HG03103 (cell line): ENCODE measurements at regions not wholly inside any gene's neighbourhood (a gene's known extent, or its start where the extent isn't known, plus 50 kb on each side); places are given as distances from the start of the nearest gene placed in this dataset.

ENCODE experiments used
- ATAC-seq: cut with Tn5 transposase; IDR thresholded peaks from one replicate; pipeline ENCODE4 v1.9.1; 2021; ENCODE audit warnings: low read depth; ENCODE audit not compliant: unreplicated experiment

DNA sequence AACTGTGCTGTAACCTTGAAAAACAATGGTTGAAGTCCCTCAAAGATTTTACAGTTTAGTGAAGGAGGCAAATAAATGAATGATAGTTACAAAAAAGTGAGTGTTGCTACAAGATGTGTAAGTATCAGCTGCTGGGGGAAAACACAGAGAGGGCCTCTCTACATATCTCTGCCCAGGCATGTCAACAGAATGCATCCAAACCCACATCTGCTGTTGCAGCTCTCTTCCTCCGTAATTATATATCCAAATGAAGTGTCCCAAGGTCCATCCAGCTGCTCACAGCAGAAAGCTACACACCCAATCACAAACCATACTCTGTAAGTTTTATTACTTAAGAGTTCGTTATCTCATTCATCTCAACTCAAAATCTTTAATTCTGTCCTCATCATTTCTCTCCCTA lies 584.6 kb downstream of the ANXA1 start:
- no peak for ATAC-seq

DNA sequence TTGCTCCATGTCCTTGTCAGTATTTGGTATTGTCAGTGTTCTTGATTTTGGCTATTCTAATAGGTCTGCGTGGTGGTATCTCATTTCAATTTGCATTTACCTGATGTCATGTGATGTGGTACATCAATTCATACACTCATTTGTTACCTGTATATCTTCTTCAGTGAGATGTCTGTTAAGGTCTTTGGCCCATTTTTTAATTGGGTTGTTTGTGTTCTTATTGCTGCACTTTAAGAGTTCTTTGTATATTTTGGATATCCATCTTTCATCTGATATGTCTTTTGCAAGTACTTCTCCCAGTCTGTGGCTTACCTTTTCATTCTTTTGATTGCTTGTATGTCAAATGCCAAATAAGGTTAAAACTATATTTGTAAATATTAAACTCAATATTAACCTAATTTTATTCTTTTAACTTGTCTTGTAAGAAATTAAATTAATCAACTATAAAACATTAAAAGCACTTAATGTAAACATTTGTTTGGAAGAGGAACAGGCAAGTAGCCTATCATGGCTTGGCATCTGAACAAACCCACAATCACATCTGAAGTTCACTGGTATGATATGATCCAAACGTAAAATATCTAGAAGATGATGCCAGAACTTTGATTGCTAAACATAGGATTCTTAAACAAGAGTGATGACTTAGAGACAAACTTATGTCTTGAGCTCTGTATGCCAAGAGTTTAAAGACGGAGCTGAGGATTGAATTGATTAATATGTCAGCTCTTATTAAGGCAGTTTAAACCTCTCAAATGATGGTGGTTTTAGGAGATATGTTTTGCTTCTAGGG lies 587.3 kb downstream of the ANXA1 start:
- ATAC-seq: no peak

DNA sequence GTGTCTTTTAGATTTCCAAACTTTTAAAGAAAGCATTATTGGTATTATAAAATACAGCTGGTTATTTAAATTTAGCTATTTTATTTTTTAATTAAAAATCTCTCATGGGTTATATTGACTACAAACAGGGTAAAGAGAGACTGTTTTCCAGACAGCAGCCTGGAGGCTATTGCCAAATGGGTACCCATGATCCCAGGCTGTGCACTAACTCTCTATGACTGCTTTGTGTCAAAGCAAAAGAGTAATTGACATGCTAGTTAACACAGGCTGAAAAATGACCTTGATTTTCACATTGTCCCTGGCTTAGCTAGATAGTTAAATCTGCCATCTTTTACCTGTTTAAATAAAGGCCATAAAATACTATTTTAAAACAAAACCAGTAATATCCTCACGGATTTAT lies 589.7 kb downstream of the ANXA1 start:
- no peak for ATAC-seq

DNA sequence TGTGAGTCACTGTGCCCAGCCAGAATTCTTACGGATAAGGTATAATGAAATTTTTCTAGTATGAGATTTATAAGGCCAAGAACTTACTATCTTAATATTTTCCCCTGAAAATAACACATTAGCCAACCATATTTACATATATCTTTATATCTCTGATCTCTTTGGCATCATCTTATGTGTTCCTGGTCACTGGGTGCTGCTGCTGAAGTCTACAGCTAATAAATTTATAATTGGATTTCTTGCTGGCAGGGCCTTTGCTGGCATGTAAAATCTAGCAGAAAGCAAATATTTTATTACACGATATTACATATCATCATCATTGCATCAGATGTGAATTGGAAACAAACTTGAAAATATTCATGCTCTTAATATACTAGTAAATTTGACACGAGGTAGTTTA lies 590.7 kb downstream of the ANXA1 start:
- no peak for ATAC-seq

DNA sequence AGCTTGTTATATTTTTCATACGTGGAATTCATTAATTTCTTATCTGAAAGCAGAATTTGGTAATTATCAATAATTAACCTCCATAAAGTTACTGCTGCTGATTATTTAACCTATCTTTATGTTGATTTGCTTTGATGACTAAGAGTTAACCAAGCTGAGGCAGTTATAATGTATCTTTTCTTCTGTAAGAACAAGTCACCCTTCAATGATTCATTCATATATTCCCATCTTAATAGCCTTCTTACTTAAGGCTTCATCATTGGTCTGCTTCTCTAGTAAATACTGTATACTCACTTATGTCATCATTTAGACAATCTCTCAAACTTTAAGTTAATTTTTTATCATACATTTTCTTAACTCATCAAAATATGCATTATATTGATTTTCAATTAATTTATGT lies 592.2 kb downstream of the ANXA1 start:
- ATAC-seq: no peak

DNA sequence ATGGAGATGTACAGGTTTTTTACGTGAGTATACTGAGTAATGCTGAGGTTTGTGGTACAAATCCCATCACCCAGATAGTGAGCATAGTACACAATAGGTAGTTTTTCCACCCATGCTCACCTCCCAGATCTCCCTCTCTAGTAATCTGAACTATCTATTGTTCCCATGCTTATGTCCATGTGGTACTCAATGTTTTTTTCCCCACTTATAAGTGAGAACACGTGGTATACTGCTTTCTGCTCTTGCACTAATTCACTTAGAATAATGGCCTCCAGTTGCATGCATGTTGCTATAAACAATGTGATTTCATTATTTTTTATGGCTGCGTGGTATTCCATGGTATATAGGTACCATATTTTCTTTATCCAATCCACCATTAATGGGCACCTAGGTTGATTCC lies 593.9 kb downstream of the ANXA1 start:
- no peak for ATAC-seq

DNA sequence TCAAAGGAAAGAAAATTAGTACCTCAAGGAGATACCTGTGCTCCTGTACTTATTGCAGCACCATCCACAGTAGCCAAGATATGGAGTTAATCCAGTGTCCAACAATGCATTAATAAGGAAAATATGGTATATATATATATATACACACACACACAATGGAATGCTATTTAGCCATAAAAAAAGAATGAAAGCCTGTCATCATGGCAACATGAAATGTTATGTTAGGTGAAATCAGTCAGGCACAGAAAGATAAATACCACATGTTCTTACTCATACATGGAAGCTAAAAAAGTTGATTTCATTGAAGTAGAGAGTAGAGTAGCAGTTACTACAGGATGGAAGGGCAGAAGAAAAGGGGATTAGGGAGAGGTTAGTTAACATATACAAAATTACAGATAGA lies 601.5 kb downstream of the ANXA1 start:
- no peak for ATAC-seq

DNA sequence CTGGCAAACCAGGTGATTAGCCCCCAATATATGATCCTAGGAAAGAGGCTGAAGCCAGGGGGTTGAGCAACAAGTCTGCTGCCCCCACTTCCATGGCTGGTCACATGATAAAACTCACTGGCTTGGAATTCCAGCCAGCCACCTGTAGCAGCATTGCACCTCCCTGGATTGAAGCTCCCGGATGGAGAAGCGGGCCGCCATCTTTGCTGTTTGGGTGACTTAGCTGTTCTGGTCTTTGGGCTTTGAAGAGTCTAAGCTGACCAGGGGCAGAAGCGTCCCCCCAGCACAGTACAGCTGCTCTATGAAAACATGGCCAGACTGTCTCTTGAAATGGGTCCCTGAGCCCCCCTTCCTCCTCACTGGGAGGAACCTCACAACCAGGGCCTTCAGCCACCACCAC lies 610.2 kb downstream of the ANXA1 start:
- ATAC-seq: no peak

DNA sequence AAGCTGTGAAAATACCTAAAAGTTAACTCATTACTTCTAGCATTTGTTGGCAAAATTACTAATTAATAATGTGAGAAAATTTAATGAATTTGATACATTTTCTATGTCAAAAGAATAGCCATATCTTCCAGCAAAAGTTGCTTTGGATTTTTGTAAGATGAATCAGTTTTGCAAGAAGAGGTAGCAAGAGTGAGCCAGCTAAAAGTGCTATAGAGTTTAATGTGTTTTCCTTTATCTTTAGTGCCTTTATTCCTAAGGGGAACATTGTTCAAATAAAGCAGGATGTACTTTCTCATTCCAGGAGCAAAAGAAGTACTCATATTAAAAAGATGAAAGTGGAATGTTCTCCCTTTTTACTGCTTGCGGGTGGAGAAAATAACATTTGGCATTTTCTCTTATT lies 622.2 kb downstream of the ANXA1 start:
- ATAC-seq: no peak

DNA sequence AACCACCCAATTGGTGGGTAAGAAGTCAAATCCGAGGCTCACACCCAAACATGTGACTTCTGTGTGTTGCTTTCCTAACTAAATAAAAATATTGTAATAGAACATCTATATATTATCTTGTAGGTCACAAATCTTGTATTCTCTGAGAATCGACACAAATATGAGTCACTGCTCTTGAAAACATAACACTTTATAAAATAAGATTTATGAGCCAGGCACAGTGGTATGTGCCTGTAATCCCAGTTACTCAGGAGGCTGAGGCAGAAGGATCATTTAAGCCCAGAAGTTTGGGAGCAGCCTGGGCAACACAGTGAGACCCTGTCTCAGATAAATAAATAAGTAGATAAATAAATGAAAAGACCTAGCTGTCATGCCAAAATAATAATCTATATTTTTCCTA lies 624.1 kb downstream of the ANXA1 start:
- ATAC-seq: no peak

DNA sequence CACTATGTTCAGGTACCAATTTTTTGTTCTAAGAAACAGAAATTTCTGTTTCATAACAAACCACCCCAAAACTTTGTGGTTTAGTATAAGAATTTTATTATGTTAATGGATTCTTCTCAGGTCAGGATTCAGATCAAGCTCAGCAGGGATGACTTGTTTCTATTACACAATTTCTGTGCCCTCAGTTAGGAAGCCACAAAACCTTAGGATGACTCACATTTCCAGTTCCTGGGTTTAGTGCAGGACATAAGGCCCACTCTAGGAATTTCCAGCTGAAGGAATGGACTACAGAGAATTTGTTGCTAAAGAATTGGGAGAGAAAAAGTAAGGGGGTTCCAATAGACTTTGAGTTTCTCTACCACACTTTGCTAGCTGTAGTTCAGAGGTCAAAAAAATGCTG lies 629.3 kb downstream of the ANXA1 start:
- no peak for ATAC-seq

DNA sequence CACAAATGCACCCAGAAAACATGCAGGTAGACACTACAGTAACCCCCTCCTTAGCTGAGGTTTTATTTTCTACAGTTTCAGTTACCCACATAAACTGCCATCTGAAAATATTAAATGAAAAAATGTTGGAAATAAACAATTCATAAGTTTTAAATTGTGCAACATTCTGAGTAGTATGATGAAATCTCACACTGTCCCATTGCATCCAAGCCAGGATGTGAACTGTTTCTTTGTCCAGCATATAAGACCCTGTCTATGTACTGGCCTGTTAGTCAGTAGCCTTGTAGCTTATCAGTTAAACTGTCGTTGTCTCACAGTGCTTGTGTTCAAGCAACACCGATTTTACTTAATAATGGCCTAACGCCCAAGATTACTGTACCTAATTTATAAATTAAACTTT lies 630.5 kb downstream of the ANXA1 start:
- no peak for ATAC-seq

DNA sequence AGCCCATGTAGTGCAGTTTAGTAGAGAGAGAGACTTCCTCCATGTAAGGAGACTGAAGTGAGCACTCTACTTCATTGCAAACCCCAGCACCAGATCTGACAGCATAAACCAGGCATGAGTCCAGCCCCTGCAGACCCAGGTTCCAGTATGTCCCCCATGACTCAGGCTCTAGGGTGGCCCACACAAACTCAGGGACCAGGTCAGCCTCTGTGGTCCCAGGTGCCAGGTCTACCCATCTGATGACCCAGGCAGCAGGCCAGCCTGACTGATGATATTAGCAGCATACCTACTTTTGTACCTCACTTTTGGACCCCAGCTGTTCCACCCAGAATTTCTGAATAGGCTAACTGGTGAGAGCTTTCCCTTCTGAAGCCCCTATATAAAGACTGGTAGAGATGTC lies 647.8 kb downstream of the ANXA1 start:
- ATAC-seq: no peak

DNA sequence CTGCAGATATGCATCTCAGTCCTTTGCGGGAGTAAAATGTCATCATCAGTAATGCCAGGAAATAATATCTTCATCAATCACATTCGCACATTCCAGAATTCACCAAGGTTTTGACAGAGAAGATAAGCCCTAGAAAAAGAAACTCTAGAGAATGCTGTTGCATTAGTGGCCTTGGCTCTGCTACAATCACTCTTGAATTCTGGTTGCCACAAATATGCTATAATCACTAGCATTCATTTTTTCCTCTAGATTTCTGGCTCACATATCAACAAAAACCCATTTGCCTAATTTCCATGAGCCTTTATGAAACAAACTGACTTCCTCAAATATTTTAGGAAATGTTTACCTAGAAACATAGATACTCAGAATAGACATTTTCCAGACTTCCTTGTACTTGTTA lies 653.4 kb downstream of the ANXA1 start:
- ATAC-seq: no peak

DNA sequence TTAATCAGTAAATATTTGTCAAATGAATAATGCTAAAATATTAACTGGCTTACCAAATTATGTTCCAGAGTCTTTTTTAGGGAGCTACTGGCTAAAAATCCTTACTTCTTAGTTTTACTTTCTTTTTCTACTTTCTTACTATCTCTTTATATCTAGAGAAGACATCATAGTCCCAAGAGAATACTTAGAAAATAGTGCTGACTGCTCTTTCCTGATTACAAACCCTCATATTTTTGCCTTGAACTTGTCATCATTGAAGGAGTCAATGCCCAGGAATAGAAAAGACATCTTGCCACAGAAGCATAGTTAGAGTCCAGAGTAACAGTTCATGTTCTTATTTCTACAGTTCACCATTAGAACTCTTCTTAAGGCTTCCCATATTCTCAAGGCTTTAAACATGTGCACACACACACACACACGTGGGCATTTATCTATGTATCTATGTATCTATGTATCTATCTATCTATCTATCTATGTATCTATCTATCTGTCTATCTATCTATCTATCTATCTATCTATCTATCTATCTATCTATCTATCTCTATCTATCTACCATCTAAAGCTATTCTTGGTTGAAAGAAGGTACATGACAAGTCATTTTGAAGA lies 654.3 kb downstream of the ANXA1 start:
- no peak for ATAC-seq

DNA sequence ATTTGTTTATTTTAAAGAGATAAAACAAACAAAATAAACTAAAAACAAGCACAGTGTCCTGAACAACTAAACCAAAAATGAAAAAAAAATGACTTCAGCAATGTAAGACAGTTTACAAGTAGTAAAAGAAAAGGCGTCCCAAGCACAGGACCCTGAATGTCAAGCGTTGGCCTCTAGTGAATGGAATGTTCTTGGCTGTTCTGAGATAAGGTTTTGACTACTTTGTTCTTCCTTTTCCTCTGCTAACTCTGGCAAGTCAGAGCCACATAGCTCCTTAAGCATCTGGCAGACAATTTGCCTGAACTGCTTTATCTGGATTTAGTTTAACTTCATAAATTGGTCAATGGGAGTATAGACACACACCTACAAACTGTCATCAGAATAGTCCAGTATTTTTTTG lies 655.2 kb downstream of the ANXA1 start:
- ATAC-seq: no peak

DNA sequence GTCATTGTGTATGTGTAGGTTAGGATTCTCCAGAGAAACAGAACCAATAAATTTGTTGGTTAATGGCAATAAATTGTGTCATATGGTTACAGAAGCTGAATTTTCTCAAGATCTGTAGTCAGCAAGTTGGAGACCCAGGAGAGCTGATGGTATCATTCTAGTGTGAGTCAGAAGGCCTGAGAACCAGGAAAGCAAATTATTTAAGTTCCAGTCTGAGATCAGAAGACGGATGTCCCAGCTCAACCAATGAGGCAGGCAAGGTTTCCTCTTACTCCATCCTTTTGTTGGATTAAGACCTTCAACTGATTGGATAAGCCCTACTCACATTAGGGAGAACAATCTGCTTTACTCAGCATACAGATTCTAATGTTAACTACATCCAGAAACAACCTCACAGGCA lies 656.3 kb downstream of the ANXA1 start:
- no peak for ATAC-seq

DNA sequence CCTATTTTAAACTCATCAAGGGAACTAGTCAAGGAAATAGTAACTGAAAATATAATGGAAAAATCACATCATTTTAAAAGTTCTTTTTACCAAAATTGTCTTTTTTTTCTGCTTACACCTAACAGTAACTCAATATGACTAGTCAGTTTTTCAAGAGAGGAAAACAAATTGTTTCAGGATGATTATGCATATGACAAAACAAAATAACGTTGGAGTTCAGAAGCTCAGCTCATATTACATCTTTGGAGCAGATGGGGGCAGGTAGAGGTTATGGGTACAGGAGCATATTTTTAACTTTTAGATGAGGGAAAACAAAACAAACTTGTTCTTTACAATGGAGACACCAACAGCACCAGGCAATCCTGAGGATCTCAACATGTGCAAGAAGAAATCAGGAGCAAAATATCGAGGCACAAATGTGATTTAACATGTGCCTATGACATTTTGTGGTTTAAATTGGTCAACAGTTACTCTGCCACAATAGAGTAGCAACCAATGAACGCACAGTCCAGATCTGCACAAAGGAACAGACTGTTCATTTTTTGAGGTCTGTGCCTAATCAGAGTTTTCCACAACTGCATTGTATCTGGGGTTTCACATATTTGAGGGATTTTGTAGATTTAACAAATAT lies 659.0 kb downstream of the ANXA1 start:
- ATAC-seq: no peak

DNA sequence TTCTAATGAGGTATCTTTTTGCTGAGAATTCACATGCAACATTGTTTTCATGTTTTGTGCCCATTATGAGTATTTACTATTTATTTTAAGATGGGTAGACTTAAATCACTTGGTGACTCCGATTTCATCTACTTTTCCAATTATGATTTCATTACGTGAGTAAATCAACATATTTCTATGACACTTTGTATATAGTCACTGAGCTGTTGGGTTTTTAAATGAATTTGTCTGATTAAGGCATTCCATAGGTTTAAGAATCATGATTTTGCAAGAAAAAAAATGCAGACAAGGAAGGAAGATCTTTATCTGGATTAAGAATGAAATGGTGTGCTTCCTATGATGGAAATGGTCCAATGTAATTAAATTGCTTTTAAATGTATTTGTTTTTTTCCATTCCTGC lies 661.9 kb downstream of the ANXA1 start:
- ATAC-seq: no peak

DNA sequence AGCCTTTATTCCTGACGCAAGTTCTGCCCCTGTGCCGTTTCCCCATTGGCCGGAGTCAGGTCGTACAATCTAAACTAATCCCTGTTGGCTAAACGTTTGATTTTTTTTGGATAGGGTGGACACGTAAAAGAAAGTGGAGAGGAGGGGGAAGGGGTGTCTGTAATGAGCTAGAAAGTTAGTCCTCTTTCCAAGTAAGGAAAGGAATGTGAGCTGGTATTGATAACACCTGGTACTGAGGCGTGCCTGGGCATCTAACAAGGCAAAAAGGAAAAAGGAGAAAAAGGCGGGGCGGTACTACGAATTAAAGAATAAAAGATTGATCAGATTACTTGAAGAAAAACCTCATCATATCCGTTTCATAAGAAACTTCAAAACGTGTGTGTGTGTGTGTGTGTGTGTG lies 665.2 kb downstream of the ANXA1 start:
- no peak for ATAC-seq

DNA sequence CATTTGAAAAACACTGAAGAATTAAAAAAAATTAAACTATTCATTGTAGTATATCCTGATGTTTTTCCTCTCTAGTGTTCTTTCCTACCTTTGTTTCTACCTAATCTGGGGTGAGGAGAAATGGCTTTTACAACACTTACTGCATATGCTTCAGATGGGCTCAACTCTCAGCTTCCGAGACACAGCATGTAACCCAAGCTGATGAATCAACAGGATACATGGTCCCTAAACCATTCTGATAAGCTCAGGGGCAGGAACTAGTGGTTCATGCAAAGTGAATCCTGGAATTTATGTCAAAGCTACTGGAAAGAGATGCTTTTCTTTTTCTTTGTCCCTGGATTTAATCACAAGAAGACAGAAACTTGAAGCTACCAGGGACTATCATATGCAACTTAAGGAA lies 672.5 kb upstream of the RORB start:
- ATAC-seq: no peak

DNA sequence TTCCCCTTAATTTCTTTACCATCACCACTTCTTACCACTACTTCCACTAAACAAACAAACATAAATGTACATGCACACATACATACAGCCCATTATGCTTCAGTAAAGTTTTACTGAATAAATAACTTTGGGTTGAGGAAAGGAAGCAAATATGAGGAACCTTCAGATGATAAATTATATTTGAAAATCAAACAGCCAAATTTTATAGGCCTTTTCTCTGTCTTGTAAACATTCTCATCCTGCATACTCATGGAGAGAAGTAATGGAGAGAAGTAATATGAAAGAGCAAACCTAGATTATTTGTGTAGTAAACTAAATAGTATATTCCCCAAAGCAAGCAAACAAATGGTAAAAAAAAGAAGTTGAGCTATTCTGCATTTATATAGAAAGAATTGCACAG lies 658.3 kb upstream of the RORB start:
- no peak for ATAC-seq
